H9 (cell line): ENCODE measurements at regions not wholly inside any gene's neighbourhood (a gene's known extent, or its start where the extent isn't known, plus 50 kb on each side); places are given as distances from the start of the nearest gene placed in this dataset.
"Not testable (repeated sequence)": the region's sequence is repeated elsewhere in the genome, so short reads cannot be mapped to it uniquely, and the experiment has no call there.

ENCODE experiments used
- DNase-seq: peaks from one replicate; pipeline ENCODE4 v3.0.0-alpha.2; 2017
- H2AFZ ChIP-seq: one replicate; pipeline ENCODE4 v1.6.1; 2013; ENCODE audit warnings: mild to moderate bottlenecking, low read length, control low read depth, moderate library complexity
- H2AK5ac ChIP-seq: 2 replicates; pipeline ENCODE4 v1.6.1; 2013; ENCODE audit warnings: low read length, control low read depth, mixed read lengths; ENCODE audit not compliant: insufficient read length
- H2BK120ac ChIP-seq: one replicate; pipeline ENCODE4 v1.6.1; 2013; ENCODE audit warnings: low read depth, mild to moderate bottlenecking, low read length, control low read depth, inconsistent platforms; ENCODE audit not compliant: poor library complexity, severe bottlenecking
- H2BK12ac ChIP-seq: 2 replicates; pipeline ENCODE4 v1.6.1; 2013; ENCODE audit warnings: low read length, control low read depth, mixed read lengths, low read depth; ENCODE audit not compliant: insufficient read length
- H2BK15ac ChIP-seq: 2 replicates; pipeline ENCODE4 v1.6.1; 2013; ENCODE audit warnings: low read depth, low read length, control low read depth
- H2BK20ac ChIP-seq: one replicate; pipeline ENCODE4 v1.6.1; 2013; ENCODE audit warnings: low read depth, mild to moderate bottlenecking, low read length, control low read depth, inconsistent platforms; ENCODE audit not compliant: poor library complexity, severe bottlenecking
- H2BK5ac ChIP-seq: 2 replicates; pipeline ENCODE4 v1.6.1; 2013; ENCODE audit warnings: low read length, control low read depth, mixed read lengths; ENCODE audit not compliant: insufficient read length
- H3K14ac ChIP-seq: 2 replicates; pipeline ENCODE4 v1.6.1; 2013; ENCODE audit warnings: low read length, control low read depth; ENCODE audit not compliant: insufficient read depth
- H3K18ac ChIP-seq: 2 replicates; pipeline ENCODE4 v1.6.1; 2013; ENCODE audit warnings: low read depth, mild to moderate bottlenecking, mixed read lengths, low read length, control low read depth; ENCODE audit not compliant: insufficient read length
- H3K23ac ChIP-seq: 2 replicates; pipeline ENCODE4 v1.6.1; 2013; ENCODE audit warnings: low read length, control low read depth, mixed read lengths, low read depth; ENCODE audit not compliant: insufficient read length
- H3K23me2 ChIP-seq: 2 replicates; pipeline ENCODE4 v1.6.1; 2013; ENCODE audit warnings: low read depth, mild to moderate bottlenecking, mixed read lengths, low read length, control low read depth; ENCODE audit not compliant: insufficient read length, poor library complexity, severe bottlenecking
- H3K27ac ChIP-seq: 2 replicates; pipeline ENCODE4 v1.5.1; 2013; ENCODE audit warnings: low read length, control low read depth, mixed read lengths, low read depth; ENCODE audit not compliant: insufficient read length
- H3K27me3 ChIP-seq: 2 replicates; pipeline ENCODE4 v1.6.1; 2013; ENCODE audit warnings: low read length, control low read depth, inconsistent platforms; ENCODE audit not compliant: insufficient read depth
- H3K4ac ChIP-seq: 2 replicates; pipeline ENCODE4 v1.6.1; 2013; ENCODE audit warnings: low read depth, mild to moderate bottlenecking, control low read depth, inconsistent platforms, low read length, moderate library complexity
- H3K4me1 ChIP-seq: 2 replicates; pipeline ENCODE4 v1.6.1; 2013; ENCODE audit warnings: low read length, control low read depth, inconsistent platforms; ENCODE audit not compliant: insufficient read depth
- H3K4me2 ChIP-seq: 2 replicates; pipeline ENCODE4 v1.6.1; 2013; ENCODE audit warnings: low read length, control low read depth, mixed read lengths; ENCODE audit not compliant: insufficient read length, insufficient read depth
- H3K56ac ChIP-seq: 2 replicates; pipeline ENCODE4 v1.6.1; 2013; ENCODE audit warnings: low read depth, mild to moderate bottlenecking, mixed read lengths, low read length, control low read depth; ENCODE audit not compliant: insufficient read length
- H3K79me1 ChIP-seq: 2 replicates; pipeline ENCODE4 v1.6.1; 2013; ENCODE audit warnings: low read depth, mild to moderate bottlenecking, moderate library complexity, low read length, control low read depth, inconsistent platforms; ENCODE audit not compliant: insufficient read depth, poor library complexity, severe bottlenecking
- H3K79me2 ChIP-seq: 2 replicates; pipeline ENCODE4 v1.6.1; 2013; ENCODE audit warnings: low read length, control low read depth, inconsistent platforms; ENCODE audit not compliant: insufficient read depth
- H3K9ac ChIP-seq: 2 replicates; pipeline ENCODE4 v1.6.1; 2013; ENCODE audit warnings: low read length, control low read depth, mixed read lengths; ENCODE audit not compliant: insufficient read length; ENCODE audit errors: extremely low read depth
- H3K9me3 ChIP-seq: one replicate; pipeline ENCODE4 v1.6.1; 2013; ENCODE audit warnings: low read depth, low read length, inconsistent platforms; ENCODE audit not compliant: control insufficient read depth
- H3T11ph ChIP-seq: one replicate; pipeline ENCODE4 v1.6.1; 2013; ENCODE audit warnings: mild to moderate bottlenecking, low read length, control low read depth, inconsistent platforms
- H4K20me1 ChIP-seq: one replicate; pipeline ENCODE4 v1.6.1; 2013; ENCODE audit not compliant: control insufficient read depth, insufficient read length, insufficient read depth
- H4K5ac ChIP-seq: 2 replicates; pipeline ENCODE4 v1.6.1; 2013; ENCODE audit warnings: low read depth, mild to moderate bottlenecking, mixed read lengths, low read length, control low read depth; ENCODE audit not compliant: insufficient read length
- H4K8ac ChIP-seq: replicated peaks from 2 replicates; pipeline ENCODE4 v1.6.1; 2013; ENCODE audit warnings: low read length, control low read depth, mixed read lengths, low read depth; ENCODE audit not compliant: insufficient read length
- H4K91ac ChIP-seq: 2 replicates; pipeline ENCODE4 v1.6.1; 2013; ENCODE audit warnings: low read depth, mild to moderate bottlenecking, moderate library complexity, mixed read lengths, low read length, control low read depth; ENCODE audit not compliant: insufficient read length
- H3K27ac Mint-ChIP-seq, 3 experiments: 2 replicates in 2 of 3; 3 replicates in 1 of 3; pipeline ENCODE4 v1.8.0; 2020 to 2021; ENCODE audit warnings: mixed read lengths in 3 of 3, mild to moderate bottlenecking in 1 of 3, moderate library complexity in 1 of 3
- H3K27me3 Mint-ChIP-seq: 2 replicates; pipeline ENCODE4 v1.8.0; 2021; ENCODE audit warnings: low read depth, mild to moderate bottlenecking, moderate library complexity, mixed read lengths
- H3K36me3 Mint-ChIP-seq, 3 experiments: 2 replicates in 2 of 3; 3 replicates in 1 of 3; pipeline ENCODE4 v1.8.0; 2020 to 2021; ENCODE audit warnings: low read depth in 3 of 3, mixed read lengths in 3 of 3; ENCODE audit not compliant: insufficient read depth in 1 of 3
- H3K4me1 Mint-ChIP-seq, 2 experiments: 2 replicates each; pipeline ENCODE4 v1.8.0; 2020; ENCODE audit warnings: mixed read lengths in 2 of 2
- H3K4me3 Mint-ChIP-seq, 2 experiments: 2 replicates in 1 of 2; 3 replicates in 1 of 2; pipeline ENCODE4 v1.8.0; 2020 to 2021; ENCODE audit warnings: mild to moderate bottlenecking in 2 of 2, mixed read lengths in 2 of 2, moderate library complexity in 1 of 2
- H3K9me3 Mint-ChIP-seq, 2 experiments: 2 replicates in 1 of 2; 3 replicates in 1 of 2; pipeline ENCODE4 v1.8.0; 2020; ENCODE audit warnings: mild to moderate bottlenecking in 2 of 2, mixed read lengths in 2 of 2, moderate library complexity in 1 of 2
- CTCF ChIP-seq: fragments of 200-600 bp; sonication (generic); conservative IDR thresholded peaks from 3 replicates; pipeline ENCODE4 v1.8.0; 2021; ENCODE audit warnings: antibody characterized with exemption, mild to moderate bottlenecking
- WGBS: extraction: QIAGEN DNeasy Blood & Tissue Kit; methylation state at CpG from one replicate; pipeline ENCODE4 v1.1.7; 2013; ENCODE audit warnings: missing lambda C conversion rate, low lambda C conversion rate, mixed read lengths; ENCODE audit not compliant: insufficient read length; ENCODE audit errors: extremely low coverage; 5-methylcytosine and 5-hydroxymethylcytosine counted together

GRCh38 chrX:65194547-65194946 lies 218.3 kb upstream of the ZC4H2 start:
- no peak overlapping the region for H2AFZ ChIP-seq
- H2AK5ac ChIP-seq, result no peak overlapping the region
- no peaks in the 10 kb centered on the region for H3K23me2 ChIP-seq
- H3K4me1 Mint-ChIP-seq, result peaks cover 30 to 31% of the 10 kb centered on the region in 2 experiments
- H3K4me3 Mint-ChIP-seq, result no peak overlapping the region
- H3K27ac ChIP-seq, result no peak overlapping the region
- no peak overlapping the region for H2BK5ac ChIP-seq
- H2BK15ac ChIP-seq, result no peak overlapping the region
- no peak for DNase-seq
- no peak overlapping the region for H2BK12ac ChIP-seq
- H3K27me3 ChIP-seq, result no peaks in the 10 kb centered on the region
- peaks cover 3% of the 10 kb centered on the region; the same call in 1 of the 2 replicates for H3K4me1 ChIP-seq
- H3K36me3 Mint-ChIP-seq, result peaks cover 1 to 10% (median 2%) of the 10 kb centered on the region in 3 experiments; a peak in 3 of 7 replicates
- H3K56ac ChIP-seq, result no peak overlapping the region
- no peak for TF ChIP-seq CTCF
- H4K20me1 ChIP-seq, result no peaks in the 10 kb centered on the region
- H4K5ac ChIP-seq, result no peak overlapping the region
- H3K14ac ChIP-seq, result no peak overlapping the region
- no peak overlapping the region for H3K9ac ChIP-seq
- no peak overlapping the region for H4K8ac ChIP-seq
- no peak overlapping the region for H4K91ac ChIP-seq
- no peak overlapping the region for H3K4ac ChIP-seq
- no peak overlapping the region for H3T11ph ChIP-seq
- WGBS, result no CpG with 5 or more reads among the region's 5 CpGs
- H3K18ac ChIP-seq, result no peak overlapping the region
- no peaks in the 10 kb centered on the region for H3K79me2 ChIP-seq
- H3K4me2 ChIP-seq, result no peak overlapping the region
- no peaks in the 10 kb centered on the region for H3K79me1 ChIP-seq
- no peaks in the 10 kb centered on the region; the same call in 1 of the 2 replicates for H3K27me3 Mint-ChIP-seq
- H2BK20ac ChIP-seq, result no peak overlapping the region
- H3K9me3 Mint-ChIP-seq, result peaks cover 55 to 60% of the 10 kb centered on the region in 2 experiments
- H3K27ac Mint-ChIP-seq, result no peak overlapping the region
- no peak overlapping the region for H2BK120ac ChIP-seq
- peaks cover 6% of the 10 kb centered on the region for H3K9me3 ChIP-seq
- no peak overlapping the region for H3K23ac ChIP-seq

GRCh38 chrX:65163325-65163724 lies 187.1 kb upstream of the ZC4H2 start:
- H3K56ac ChIP-seq, H2AK5ac ChIP-seq, H3K23ac ChIP-seq, H3K27ac Mint-ChIP-seq, H3K27me3 Mint-ChIP-seq, H4K5ac ChIP-seq, H2BK20ac ChIP-seq, DNase-seq, H2AFZ ChIP-seq, H2BK5ac ChIP-seq, H4K8ac ChIP-seq, H3K4me1 Mint-ChIP-seq, H3K23me2 ChIP-seq, H3K4ac ChIP-seq, H3K4me2 ChIP-seq, H3K18ac ChIP-seq, H2BK15ac ChIP-seq, H3K79me1 ChIP-seq, H3K4me3 Mint-ChIP-seq, H4K91ac ChIP-seq, H4K20me1 ChIP-seq, H2BK120ac ChIP-seq, H3K27ac ChIP-seq, H3T11ph ChIP-seq, H3K14ac ChIP-seq, H3K9ac ChIP-seq, H3K4me1 ChIP-seq, H2BK12ac ChIP-seq, H3K27me3 ChIP-seq, H3K79me2 ChIP-seq: not testable (repeated sequence)
- H3K9me3 ChIP-seq, result peaks cover 17% of the 10 kb centered on the region
- WGBS, result no CpG with 5 or more reads among the region's 10 CpGs
- Mint-ChIP-seq H3K9me3 (peaks cover 95 to 97% of the 10 kb centered on the region in 2 experiments), H3K36me3 (peaks cover 34 to 56% (median 47%) of the 10 kb centered on the region in 3 experiments)
